Karpas-422 (cell line): ENCODE measurements at regions not wholly inside any gene's neighbourhood (a gene's known extent, or its start where the extent isn't known, plus 50 kb on each side); places are given as distances from the start of the nearest gene placed in this dataset.
"Not testable (repeated sequence)": the region's sequence is repeated elsewhere in the genome, so short reads cannot be mapped to it uniquely, and the experiment has no call there.

Source experiments
- DNase-seq: peaks from one replicate; pipeline ENCODE4 v3.0.0-alpha.2; 2015
- H2AFZ ChIP-seq: fragments of 200-600 bp; sonication (generic); 2 replicates; pipeline ENCODE4 v1.6.1; 2014; ENCODE audit warnings: antibody characterized with exemption, low read length, mixed read lengths
- H3K27ac ChIP-seq: fragments of 200-600 bp; sonication (generic); 2 replicates; pipeline ENCODE4 v1.5.1; 2014; ENCODE audit warnings: mild to moderate bottlenecking, low read length, moderate library complexity
- H3K27me3 ChIP-seq: fragments of 200-600 bp; sonication (generic); 2 replicates; pipeline ENCODE4 v1.6.1; 2014; ENCODE audit warnings: low read length, mixed read lengths
- H3K36me3 ChIP-seq: fragments of 200-600 bp; sonication (generic); 2 replicates; pipeline ENCODE4 v1.6.1; 2014; ENCODE audit warnings: low read length, mixed read lengths; ENCODE audit not compliant: insufficient read depth
- H3K4me1 ChIP-seq: fragments of 200-600 bp; sonication (generic); 2 replicates; pipeline ENCODE4 v1.6.1; 2014; ENCODE audit warnings: mild to moderate bottlenecking, low read length, mixed read lengths
- H3K4me2 ChIP-seq: fragments of 200-600 bp; sonication (generic); 2 replicates; pipeline ENCODE4 v1.6.1; 2014; ENCODE audit warnings: low read length, low read depth, mild to moderate bottlenecking; ENCODE audit not compliant: poor library complexity, severe bottlenecking
- H3K4me3 ChIP-seq: fragments of 200-600 bp; sonication (generic); 2 replicates; pipeline ENCODE4 v1.5.1; 2014; ENCODE audit warnings: mild to moderate bottlenecking, antibody characterized with exemption, low read length, mixed read lengths
- H3K79me2 ChIP-seq: fragments of 200-600 bp; sonication (generic); 2 replicates; pipeline ENCODE4 v1.6.1; 2014; ENCODE audit warnings: mild to moderate bottlenecking, low read length, mixed read lengths
- H3K9ac ChIP-seq: fragments of 200-600 bp; sonication (generic); 2 replicates; pipeline ENCODE4 v1.6.0; 2014; ENCODE audit warnings: low read length
- H3K9me2 ChIP-seq: fragments of 200-600 bp; sonication (generic), shearing (Covaris generic); replicated peaks from 2 replicates; pipeline ENCODE4 v1.6.0; 2014; ENCODE audit warnings: mild to moderate bottlenecking, low read length, moderate library complexity; ENCODE audit not compliant: insufficient read depth
- H3K9me3 ChIP-seq: fragments of 300-700, 200-600 bp; sonication (generic); 2 replicates; pipeline ENCODE4 v1.6.1; 2014; ENCODE audit warnings: low read length, mixed read lengths
- H4K20me1 ChIP-seq: fragments of 200-600 bp; sonication (generic); 2 replicates; pipeline ENCODE4 v1.6.1; 2014; ENCODE audit warnings: mild to moderate bottlenecking, antibody characterized with exemption, low read length, low read depth; ENCODE audit not compliant: insufficient read depth

DNA sequence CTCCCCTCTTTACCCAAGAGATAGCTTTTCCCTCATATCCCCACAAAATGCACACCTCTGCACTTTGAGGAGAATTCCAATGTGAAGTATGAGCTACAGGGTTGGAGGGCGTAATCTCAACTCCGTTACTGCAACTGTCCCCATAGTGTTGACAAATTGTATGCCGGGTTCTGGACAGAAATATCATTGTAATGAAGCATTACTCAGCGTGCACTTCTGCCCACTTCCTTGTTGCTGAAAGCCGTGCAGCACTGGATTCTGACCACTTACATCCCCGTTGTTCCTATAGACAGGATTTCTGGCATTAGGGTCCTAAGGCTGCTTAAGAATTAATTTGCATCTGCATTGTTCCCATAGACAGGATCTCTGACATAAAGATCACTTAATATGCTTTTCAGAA, 205.6 kb downstream of the RHOU start:
- Histone ChIP-seq H3K4me3 (no peak overlapping the region), H3K9ac (no peak overlapping the region)

DNA sequence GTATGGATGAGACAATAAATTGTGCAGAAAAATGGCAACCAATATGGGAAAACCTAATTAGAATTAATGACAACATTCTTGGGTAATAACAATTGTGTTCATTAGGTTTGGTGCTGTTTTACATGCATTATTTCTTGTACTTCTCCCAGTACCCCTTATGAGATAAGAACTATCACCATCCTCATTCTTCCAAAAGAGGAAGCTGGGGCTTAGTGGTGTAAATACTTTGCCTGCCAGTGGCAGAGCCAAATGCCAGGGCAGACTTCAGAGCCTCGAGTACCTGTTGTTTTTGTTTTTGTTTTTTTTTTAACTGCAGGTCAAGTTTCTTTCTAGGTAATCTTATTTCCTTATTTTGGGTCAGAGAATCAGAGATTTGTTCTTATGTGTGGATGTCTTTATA, 206.4 kb downstream of the RHOU start:
- H3K27me3 ChIP-seq = no peaks in the 10 kb centered on the region
- DNase-seq = no peak
- no peaks in the 10 kb centered on the region for H3K36me3 ChIP-seq
- H3K9ac ChIP-seq = no peak overlapping the region
- no peak overlapping the region for H3K27ac ChIP-seq
- no peaks in the 10 kb centered on the region for H3K4me1 ChIP-seq
- no peak overlapping the region for H3K4me3 ChIP-seq
- no peak overlapping the region for H2AFZ ChIP-seq
- no peak overlapping the region for H3K4me2 ChIP-seq
- H3K9me3 ChIP-seq = no peaks in the 10 kb centered on the region
- H3K79me2 ChIP-seq = no peaks in the 10 kb centered on the region
- H3K9me2 ChIP-seq = no peaks in the 10 kb centered on the region
- no peaks in the 10 kb centered on the region for H4K20me1 ChIP-seq

More for the DNA sequence above, 205.6 kb downstream of the RHOU start:
- H3K9me2 ChIP-seq = no peaks in the 10 kb centered on the region
- no peaks in the 10 kb centered on the region for H3K36me3 ChIP-seq
- no peaks in the 10 kb centered on the region for H3K79me2 ChIP-seq
- H3K4me1 ChIP-seq = no peaks in the 10 kb centered on the region
- no peaks in the 10 kb centered on the region for H3K9me3 ChIP-seq
- H3K27ac ChIP-seq = no peak overlapping the region
- DNase-seq = no peak
- no peaks in the 10 kb centered on the region for H3K27me3 ChIP-seq
- H3K4me2 ChIP-seq = no peak overlapping the region
- no peaks in the 10 kb centered on the region for H4K20me1 ChIP-seq
- H2AFZ ChIP-seq = no peak overlapping the region

DNA sequence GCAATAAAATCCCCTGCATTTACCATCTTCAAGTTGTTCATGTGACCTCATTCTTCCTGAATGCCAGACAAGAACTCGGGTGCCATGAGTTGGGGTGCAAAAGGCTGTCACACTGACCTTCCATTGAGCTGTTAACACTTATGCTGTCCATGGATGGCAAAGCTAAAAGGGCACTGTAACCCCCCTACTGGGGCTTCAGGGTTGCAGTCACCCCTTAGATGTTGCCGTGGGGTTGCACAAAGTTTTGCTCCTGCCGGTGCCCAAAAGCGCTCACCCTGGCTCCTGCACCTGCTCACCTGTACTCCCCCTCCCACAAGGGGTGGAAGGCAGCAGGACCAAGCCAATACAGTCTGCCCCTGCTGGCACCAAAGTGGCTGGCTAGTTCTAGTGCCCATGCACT, 208.2 kb downstream of the RHOU start:
- Histone ChIP-seq H3K36me3 (no peaks in the 10 kb centered on the region), H3K79me2 (no peaks in the 10 kb centered on the region), H3K9me3 (no peaks in the 10 kb centered on the region), H2AFZ (no peak overlapping the region), H3K9me2 (no peaks in the 10 kb centered on the region), H3K4me2 (no peak overlapping the region), H4K20me1 (no peaks in the 10 kb centered on the region), H3K4me1 (no peaks in the 10 kb centered on the region), H3K27me3 (no peaks in the 10 kb centered on the region), H3K9ac (no peak overlapping the region), H3K4me3 (no peak overlapping the region), H3K27ac (no peak overlapping the region)
- no peak for DNase-seq

DNA sequence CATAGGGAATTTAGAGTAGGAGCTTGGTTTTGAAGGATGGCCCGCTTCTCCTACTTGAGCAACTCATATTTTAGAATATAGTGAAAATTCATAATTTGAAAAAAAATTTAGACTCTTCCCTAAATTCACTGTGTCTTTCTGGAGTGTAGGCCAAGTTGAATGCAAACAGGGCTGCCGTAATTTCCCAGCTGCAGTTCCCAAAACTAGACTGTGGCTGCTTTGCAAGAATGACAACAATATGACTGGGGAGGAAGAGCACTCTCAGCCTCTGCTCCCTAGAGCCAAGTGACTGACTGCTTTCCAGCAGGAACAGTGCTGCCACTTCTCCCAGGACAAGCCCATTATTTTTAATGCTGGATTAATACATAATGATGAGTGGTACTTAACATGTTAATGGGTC, 209.0 kb downstream of the RHOU start:
- DNase-seq = no peak
- H3K36me3 ChIP-seq = no peaks in the 10 kb centered on the region
- H3K79me2 ChIP-seq = no peaks in the 10 kb centered on the region
- H3K9me3 ChIP-seq = no peaks in the 10 kb centered on the region
- no peak overlapping the region for H3K9ac ChIP-seq
- H4K20me1 ChIP-seq = no peaks in the 10 kb centered on the region
- no peaks in the 10 kb centered on the region for H3K27me3 ChIP-seq
- H3K9me2 ChIP-seq = no peaks in the 10 kb centered on the region
- no peak overlapping the region for H3K4me3 ChIP-seq
- no peak overlapping the region for H2AFZ ChIP-seq
- H3K4me2 ChIP-seq = no peak overlapping the region
- no peaks in the 10 kb centered on the region for H3K4me1 ChIP-seq
- H3K27ac ChIP-seq = no peak overlapping the region

DNA sequence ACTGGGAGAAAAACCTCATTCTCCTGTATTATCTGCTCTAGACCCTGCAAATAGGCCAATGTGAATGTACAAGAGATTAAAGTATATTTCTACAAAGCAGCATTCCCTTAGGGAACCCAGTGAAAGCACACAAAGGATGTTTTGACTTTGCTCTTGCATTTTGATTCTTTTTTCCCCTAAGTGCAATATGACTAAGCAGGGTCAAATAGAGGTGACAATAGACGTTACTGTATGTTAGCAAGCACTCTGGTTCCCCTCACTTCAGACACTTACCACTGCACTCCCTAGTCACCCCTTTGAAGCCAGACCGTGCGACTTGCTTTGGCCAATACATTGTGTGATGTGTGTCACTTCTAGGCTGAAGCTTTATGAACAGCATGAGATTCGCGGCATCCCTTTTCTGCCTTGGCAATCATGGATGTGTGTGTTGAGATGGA, 209.7 kb downstream of the RHOU start:
- no peaks in the 10 kb centered on the region for H3K9me2 ChIP-seq
- H3K9me3 ChIP-seq = no peaks in the 10 kb centered on the region
- H3K9ac ChIP-seq = no peak overlapping the region
- no peak overlapping the region for H3K4me3 ChIP-seq
- no peak overlapping the region for H2AFZ ChIP-seq
- H3K27ac ChIP-seq = no peak overlapping the region
- no peaks in the 10 kb centered on the region for H3K27me3 ChIP-seq
- no peaks in the 10 kb centered on the region for H4K20me1 ChIP-seq
- H3K4me2 ChIP-seq = no peak overlapping the region
- H3K4me1 ChIP-seq = no peaks in the 10 kb centered on the region
- no peaks in the 10 kb centered on the region for H3K79me2 ChIP-seq
- DNase-seq = no peak
- no peaks in the 10 kb centered on the region for H3K36me3 ChIP-seq

DNA sequence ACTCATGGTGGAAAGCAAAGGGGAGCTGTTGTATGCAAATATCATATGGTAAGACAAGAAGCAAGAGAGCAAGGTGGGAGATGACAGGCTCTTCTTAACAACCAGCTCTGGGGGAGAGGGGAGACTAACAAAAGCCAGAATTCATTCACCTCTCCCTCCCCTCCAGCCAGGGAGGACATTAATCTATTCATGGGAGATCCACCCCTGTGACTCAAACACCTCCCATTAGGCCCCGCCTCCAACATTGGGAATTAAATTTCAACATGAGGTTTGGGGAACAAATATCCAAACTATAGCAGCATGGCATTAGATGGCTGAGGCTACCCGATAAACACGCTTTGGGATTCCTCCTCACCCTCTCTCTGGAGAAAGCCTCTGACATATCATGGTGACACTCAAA, 210.6 kb downstream of the RHOU start:
- H3K9me2 ChIP-seq = no peaks in the 10 kb centered on the region
- H3K79me2 ChIP-seq = no peaks in the 10 kb centered on the region
- H3K4me3 ChIP-seq = no peak overlapping the region
- H3K27ac ChIP-seq = no peak overlapping the region
- H3K36me3 ChIP-seq = no peaks in the 10 kb centered on the region
- H2AFZ ChIP-seq = no peak overlapping the region
- H3K27me3 ChIP-seq = no peaks in the 10 kb centered on the region
- no peaks in the 10 kb centered on the region for H4K20me1 ChIP-seq
- no peaks in the 10 kb centered on the region for H3K4me1 ChIP-seq
- no peak overlapping the region for H3K4me2 ChIP-seq
- no peak for DNase-seq
- H3K9ac ChIP-seq = no peak overlapping the region
- no peaks in the 10 kb centered on the region for H3K9me3 ChIP-seq

DNA sequence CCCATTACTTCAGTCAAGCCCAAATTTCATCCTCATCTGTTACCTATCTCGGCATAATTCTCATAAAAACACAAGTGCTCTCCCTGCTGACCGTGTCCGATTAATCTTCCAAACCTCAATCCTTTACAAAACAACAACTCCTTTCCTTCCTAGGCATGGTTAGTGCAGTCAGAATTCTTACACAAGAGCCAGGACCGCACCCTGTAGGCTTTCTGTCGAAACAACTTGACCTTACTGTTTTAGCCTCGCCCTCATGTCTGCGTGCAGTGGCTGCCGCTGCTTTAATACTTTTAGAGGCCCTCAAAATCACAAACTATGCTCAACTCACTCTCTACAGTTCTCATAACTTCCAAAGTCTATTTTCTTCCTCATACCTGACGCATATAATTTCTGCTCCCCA, 214.3 kb downstream of the RHOU start:
- H4K20me1 ChIP-seq, H3K9ac ChIP-seq, H3K36me3 ChIP-seq, H2AFZ ChIP-seq, H3K9me2 ChIP-seq, H3K4me2 ChIP-seq, H3K79me2 ChIP-seq, H3K9me3 ChIP-seq, H3K27me3 ChIP-seq, DNase-seq, H3K4me3 ChIP-seq, H3K4me1 ChIP-seq, H3K27ac ChIP-seq: not testable (repeated sequence)

DNA sequence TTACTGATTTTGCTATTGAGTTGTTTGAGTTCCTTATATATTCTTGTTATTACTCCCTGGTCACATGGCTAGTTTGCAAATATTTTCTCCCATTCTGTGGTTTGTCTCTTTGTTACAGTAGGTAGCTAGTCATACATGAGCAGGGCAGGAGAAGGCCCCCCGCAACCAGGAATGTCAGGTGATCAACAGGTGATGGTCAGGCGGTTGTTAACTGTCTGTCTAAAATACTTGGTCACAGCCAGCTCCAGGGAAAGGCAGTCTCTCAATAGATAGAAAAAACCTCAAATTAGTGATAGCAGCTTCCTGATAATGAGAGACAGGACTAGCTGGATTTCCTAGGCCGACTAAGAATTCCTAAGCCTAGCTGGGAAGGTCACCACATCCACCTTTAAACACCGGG, 217.9 kb downstream of the RHOU start:
- Histone ChIP-seq H4K20me1 (no peaks in the 10 kb centered on the region), H3K36me3 (no peaks in the 10 kb centered on the region), H3K27ac (no peak overlapping the region), H3K4me2 (no peak overlapping the region), H3K4me3 (no peak overlapping the region), H3K9ac (no peak overlapping the region), H3K4me1 (no peaks in the 10 kb centered on the region), H3K9me3 (no peaks in the 10 kb centered on the region), H2AFZ (no peak overlapping the region), H3K9me2 (no peaks in the 10 kb centered on the region), H3K27me3 (no peaks in the 10 kb centered on the region), H3K79me2 (no peaks in the 10 kb centered on the region)
- DNase-seq = no peak

DNA sequence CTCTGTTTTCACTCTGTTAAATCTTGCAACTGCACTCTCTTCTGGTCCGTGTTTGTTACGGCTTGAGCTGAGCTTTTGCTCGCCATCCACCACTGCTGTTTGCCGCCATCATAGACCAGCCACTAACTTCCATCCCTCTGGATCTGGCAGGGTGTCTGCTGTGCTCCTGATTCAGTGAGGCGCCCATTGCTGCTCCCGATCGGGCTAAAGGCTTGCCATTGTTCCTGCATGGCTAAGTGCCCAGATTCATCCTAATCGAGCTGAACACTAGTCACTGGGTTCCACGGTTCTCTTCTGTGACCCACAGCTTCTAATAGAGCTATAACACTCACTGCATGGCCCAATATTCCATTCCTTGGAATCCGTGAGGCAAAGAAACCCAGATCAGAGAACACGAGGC, 218.5 kb downstream of the RHOU start:
- not testable (repeated sequence) for H3K4me3 ChIP-seq, H3K27me3 ChIP-seq, H3K27ac ChIP-seq, H3K36me3 ChIP-seq, H3K9me3 ChIP-seq, H4K20me1 ChIP-seq, H2AFZ ChIP-seq, H3K4me2 ChIP-seq, H3K4me1 ChIP-seq, H3K9me2 ChIP-seq, H3K9ac ChIP-seq, H3K79me2 ChIP-seq, DNase-seq
